Liver (tissue), 8 donors: ENCODE measurements at regions not wholly inside any gene's neighbourhood (a gene's known extent, or its start where the extent isn't known, plus 50 kb on each side); places are given as distances from the start of the nearest gene placed in this dataset.

ENCODE experiments used
- DNase-seq: peaks from one replicate; pipeline ENCODE4 v3.0.0-alpha.2; 2017; ENCODE audit warnings: low spot score
- H3K27ac ChIP-seq, 2 donors: one replicate each; pipeline ENCODE4 v1.7.0; 2013; ENCODE audit warnings: inconsistent platforms in 2 of 2, low read length in 2 of 2, control low read depth in 1 of 2, low read depth in 1 of 2, mild to moderate bottlenecking in 1 of 2
- H3K27me3 ChIP-seq, 4 donors: one replicate each; pipeline versions ENCODE4 v1.6.1 to v1.7.0; 2013; ENCODE audit warnings: low read length in 3 of 4, inconsistent platforms in 1 of 4, mild to moderate bottlenecking in 1 of 4, moderate library complexity in 1 of 4; ENCODE audit not compliant: control insufficient read depth in 4 of 4, insufficient read depth in 4 of 4
- H3K36me3 ChIP-seq, 4 donors: one replicate each; pipeline versions ENCODE4 v1.6.1 to v1.7.0; 2013; ENCODE audit warnings: low read length in 3 of 4, mild to moderate bottlenecking in 3 of 4, low read depth in 1 of 4, moderate library complexity in 1 of 4; ENCODE audit not compliant: control insufficient read depth in 4 of 4, insufficient read depth in 3 of 4
- H3K4me1 ChIP-seq, 4 donors: one replicate each; pipeline versions ENCODE4 v1.6.1 to v1.7.0; 2013; ENCODE audit warnings: low read length in 3 of 4, mild to moderate bottlenecking in 3 of 4, moderate library complexity in 1 of 4; ENCODE audit not compliant: control insufficient read depth in 4 of 4, insufficient read depth in 4 of 4
- H3K4me3 ChIP-seq, 3 donors: one replicate each; pipeline versions ENCODE4 v1.6.1 to v1.7.0; 2013; ENCODE audit warnings: low read length in 3 of 3, control low read depth in 1 of 3, low read depth in 1 of 3, mild to moderate bottlenecking in 1 of 3
- H3K9ac ChIP-seq, 2 donors: one replicate each; pipeline ENCODE4 v1.7.0; 2013; ENCODE audit warnings: low read length in 2 of 2, mild to moderate bottlenecking in 2 of 2, moderate library complexity in 2 of 2, control low read depth in 1 of 2, low read depth in 1 of 2
- H3K9me3 ChIP-seq, 4 donors: one replicate each; pipeline versions ENCODE4 v1.6.1 to v1.7.0; 2013; ENCODE audit warnings: low read length in 3 of 4; ENCODE audit not compliant: control insufficient read depth in 4 of 4
- ATF3 ChIP-seq: IDR thresholded peaks from 2 replicates; pipeline ENCODE4 v1.6.1; 2016; ENCODE audit warnings: antibody characterized with exemption
- CTCF ChIP-seq: fragments of 150-350 bp; IDR thresholded peaks from 2 replicates; pipeline ENCODE4 v1.5.1; 2017; ENCODE audit warnings: improper control_type of control experiment, low read depth, low read length; ENCODE audit not compliant: missing input control
- EGR1 ChIP-seq, 2 donors: IDR thresholded peaks; 2 replicates each; pipeline ENCODE4 v1.6.1; 2016 to 2018; ENCODE audit warnings: antibody characterized with exemption in 2 of 2, low read depth in 2 of 2
- FOXA1 ChIP-seq: IDR thresholded peaks from 2 replicates; pipeline ENCODE4 v1.6.1; 2016; ENCODE audit warnings: antibody characterized with exemption
- FOXA2 ChIP-seq: IDR thresholded peaks from 2 replicates; pipeline ENCODE4 v1.6.1; 2016; ENCODE audit warnings: antibody characterized with exemption
- GABPA ChIP-seq, 2 donors: IDR thresholded peaks in 1 of 2; conservative IDR thresholded peaks in 1 of 2; 2 replicates each; pipeline ENCODE4 v1.6.1; 2016; ENCODE audit warnings: antibody characterized with exemption in 2 of 2, mild to moderate bottlenecking in 1 of 2, moderate library complexity in 1 of 2
- HNF4A ChIP-seq, 2 donors: conservative IDR thresholded peaks; 2 replicates each; pipeline ENCODE4 v1.6.1; 2016; ENCODE audit warnings: antibody characterized with exemption in 2 of 2, mild to moderate bottlenecking in 2 of 2
- HNF4G ChIP-seq: IDR thresholded peaks from 2 replicates; pipeline ENCODE4 v1.6.1; 2016; ENCODE audit warnings: antibody characterized with exemption
- JUND ChIP-seq, 2 donors: IDR thresholded peaks; 2 replicates each; pipeline ENCODE4 v1.6.1; 2016; ENCODE audit warnings: antibody characterized with exemption in 2 of 2
- MAX ChIP-seq: IDR thresholded peaks from 2 replicates; pipeline ENCODE4 v1.6.1; 2016; ENCODE audit warnings: antibody characterized with exemption
- REST ChIP-seq: IDR thresholded peaks from 2 replicates; pipeline ENCODE4 v1.6.1; 2016; ENCODE audit warnings: antibody characterized with exemption, mild to moderate bottlenecking
- RXRA ChIP-seq, 2 donors: IDR thresholded peaks; 2 replicates each; pipeline ENCODE4 v1.6.1; 2017 to 2018; ENCODE audit warnings: antibody characterized with exemption in 2 of 2, mild to moderate bottlenecking in 1 of 2
- TAF1 ChIP-seq: conservative IDR thresholded peaks from 2 replicates; pipeline ENCODE4 v1.6.1; 2016; ENCODE audit warnings: antibody characterized with exemption, mild to moderate bottlenecking
- ZBTB33 ChIP-seq: IDR thresholded peaks from 2 replicates; pipeline ENCODE4 v1.6.1; 2016; ENCODE audit warnings: antibody characterized with exemption
- WGBS: extraction: QIAGEN DNeasy Blood & Tissue Kit; methylation state at CpG from one replicate; pipeline ENCODE4 v1.1.7; 2013; 5-methylcytosine and 5-hydroxymethylcytosine counted together
- donor health status: healthy.
- donor health status: healthy.
- donor health status: healthy.
- donor health status: healthy.
- donor health status: healthy.

GRCh38 chr3:134106580-134106979 is 76.9 kb upstream of the SLCO2A1 start:
- no peaks in the 10 kb centered on the region for H3K27me3 ChIP-seq
- H3K4me3 ChIP-seq: no peak overlapping the region
- peaks cover 0 to 4% (median 2%) of the 10 kb centered on the region in 4 donors for H3K9me3 ChIP-seq
- 54% methylated on average over 3 of the region's 3 CpGs for WGBS
- no peak overlapping the region for H3K9ac ChIP-seq
- no peak overlapping the region for H3K27ac ChIP-seq
- no peak for TF ChIP-seq REST
- no peak for TF ChIP-seq HNF4A (conservative IDR thresholded peaks at IDR 0.05)
- TF ChIP-seq TAF1: no peak
- no peak for TF ChIP-seq HNF4G
- no peak for TF ChIP-seq FOXA1
- TF ChIP-seq CTCF: no peak
- TF ChIP-seq ATF3: no peak
- no peak for TF ChIP-seq FOXA2
- TF ChIP-seq GABPA (IDR thresholded peaks at IDR 0.05 in 1 of 2, conservative IDR thresholded peaks at IDR 0.05 in 1 of 2): no peak
- TF ChIP-seq EGR1 (IDR thresholded peaks at IDR 0.05; ENCODE audit: low read depth in 2 of 2): no peak
- no peak for TF ChIP-seq MAX
- TF ChIP-seq JUND (IDR thresholded peaks at IDR 0.05): no peak
- TF ChIP-seq ZBTB33: no peak
- H3K4me1 ChIP-seq: no peaks in the 10 kb centered on the region
- no peak for DNase-seq
- no peaks in the 10 kb centered on the region for H3K36me3 ChIP-seq

- no peak for TF ChIP-seq JUND (IDR thresholded peaks at IDR 0.05)
- no peak for TF ChIP-seq MAX
- no peak for TF ChIP-seq RXRA (IDR thresholded peaks at IDR 0.05)
- TF ChIP-seq FOXA1: no peak
- H3K27me3 ChIP-seq: no peaks in the 10 kb centered on the region
- H3K9ac ChIP-seq: no peak overlapping the region
- H3K4me3 ChIP-seq: no peak overlapping the region
- H3K9me3 ChIP-seq: peaks cover 0 to 4% (median 2%) of the 10 kb centered on the region in 4 donors
- no peak overlapping the region for H3K27ac ChIP-seq
- no peaks in the 10 kb centered on the region for H3K36me3 ChIP-seq
- 92% methylated on average over 2 of the region's 2 CpGs for WGBS
- DNase-seq: no peak
- no peaks in the 10 kb centered on the region for H3K4me1 ChIP-seq
Observed at GRCh38 chr3:134105876-134106556, 76.3 kb upstream of the SLCO2A1 start.
